Omental fat pad (tissue), 3 donors: ENCODE measurements at regions not wholly inside any gene's neighbourhood (a gene's known extent, or its start where the extent isn't known, plus 50 kb on each side); places are given as distances from the start of the nearest gene placed in this dataset.

Experiments
- ATAC-seq: fragments of 150-250 bp; one replicate; pipeline ENCODE4 v1.9.1; 2016; ENCODE audit warnings: mild to moderate bottlenecking, moderate library complexity; ENCODE audit not compliant: low FRiP score
- DNase-seq: peaks from one replicate; pipeline ENCODE4 v3.0.0-alpha.2; 2019; ENCODE audit warnings: low spot score
- TF ChIP-seq, protein P1 (sequence below), 3 donors: fragments of 450-650 bp; IDR thresholded peaks; one replicate each; pipeline ENCODE4 v1.5.1; 2016 to 2017; ENCODE audit warnings: antibody characterized with exemption in 3 of 3, mild to moderate bottlenecking in 3 of 3, moderate library complexity in 2 of 3

DNA sequence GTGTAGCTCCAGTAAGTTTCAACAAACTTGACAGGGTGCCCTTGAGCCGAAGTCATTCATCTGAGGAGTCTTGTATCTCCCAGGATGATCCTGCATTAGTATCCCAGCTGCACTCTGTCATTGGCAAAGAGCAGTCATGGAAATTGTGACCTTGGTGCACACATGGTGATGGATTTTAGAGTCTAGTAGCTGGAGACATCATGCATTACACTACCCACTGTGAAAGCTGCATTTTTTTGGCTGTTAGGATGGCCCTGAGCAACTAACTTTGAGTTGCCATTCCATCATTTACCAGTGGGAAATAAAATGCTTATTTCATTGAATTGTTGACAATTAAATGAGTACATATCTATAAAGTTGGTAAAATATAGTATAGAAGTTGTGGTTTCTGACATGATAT is 552.6 kb upstream of the CBLB start:
- ATAC-seq (no peak), DNase-seq (no peak)
- TF ChIP-seq, protein P1, sequence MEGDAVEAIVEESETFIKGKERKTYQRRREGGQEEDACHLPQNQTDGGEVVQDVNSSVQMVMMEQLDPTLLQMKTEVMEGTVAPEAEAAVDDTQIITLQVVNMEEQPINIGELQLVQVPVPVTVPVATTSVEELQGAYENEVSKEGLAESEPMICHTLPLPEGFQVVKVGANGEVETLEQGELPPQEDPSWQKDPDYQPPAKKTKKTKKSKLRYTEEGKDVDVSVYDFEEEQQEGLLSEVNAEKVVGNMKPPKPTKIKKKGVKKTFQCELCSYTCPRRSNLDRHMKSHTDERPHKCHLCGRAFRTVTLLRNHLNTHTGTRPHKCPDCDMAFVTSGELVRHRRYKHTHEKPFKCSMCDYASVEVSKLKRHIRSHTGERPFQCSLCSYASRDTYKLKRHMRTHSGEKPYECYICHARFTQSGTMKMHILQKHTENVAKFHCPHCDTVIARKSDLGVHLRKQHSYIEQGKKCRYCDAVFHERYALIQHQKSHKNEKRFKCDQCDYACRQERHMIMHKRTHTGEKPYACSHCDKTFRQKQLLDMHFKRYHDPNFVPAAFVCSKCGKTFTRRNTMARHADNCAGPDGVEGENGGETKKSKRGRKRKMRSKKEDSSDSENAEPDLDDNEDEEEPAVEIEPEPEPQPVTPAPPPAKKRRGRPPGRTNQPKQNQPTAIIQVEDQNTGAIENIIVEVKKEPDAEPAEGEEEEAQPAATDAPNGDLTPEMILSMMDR (IDR thresholded peaks at IDR 0.05) = no peak

DNA sequence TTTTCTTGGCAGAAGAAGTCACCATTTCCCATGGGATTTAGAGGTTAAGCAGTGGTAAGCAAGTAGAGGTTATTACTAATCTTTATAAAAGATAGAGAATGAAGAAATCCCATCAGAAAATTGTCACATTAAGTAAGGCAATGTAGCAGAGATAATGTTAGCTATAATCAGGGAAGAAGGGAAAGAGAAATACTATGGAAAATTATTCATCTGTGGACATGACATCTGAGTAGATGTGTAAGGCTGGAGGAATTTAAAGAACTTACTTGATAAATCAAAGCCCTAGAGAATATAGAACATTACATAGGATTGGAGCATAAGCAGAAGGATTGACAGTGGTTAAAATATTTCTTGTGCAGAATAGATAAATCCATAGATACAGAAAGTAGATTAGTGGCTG is 553.1 kb upstream of the CBLB start:
- no peak for ATAC-seq
- TF ChIP-seq, protein P1 (IDR thresholded peaks at IDR 0.05) = no peak
- DNase-seq = no peak

DNA sequence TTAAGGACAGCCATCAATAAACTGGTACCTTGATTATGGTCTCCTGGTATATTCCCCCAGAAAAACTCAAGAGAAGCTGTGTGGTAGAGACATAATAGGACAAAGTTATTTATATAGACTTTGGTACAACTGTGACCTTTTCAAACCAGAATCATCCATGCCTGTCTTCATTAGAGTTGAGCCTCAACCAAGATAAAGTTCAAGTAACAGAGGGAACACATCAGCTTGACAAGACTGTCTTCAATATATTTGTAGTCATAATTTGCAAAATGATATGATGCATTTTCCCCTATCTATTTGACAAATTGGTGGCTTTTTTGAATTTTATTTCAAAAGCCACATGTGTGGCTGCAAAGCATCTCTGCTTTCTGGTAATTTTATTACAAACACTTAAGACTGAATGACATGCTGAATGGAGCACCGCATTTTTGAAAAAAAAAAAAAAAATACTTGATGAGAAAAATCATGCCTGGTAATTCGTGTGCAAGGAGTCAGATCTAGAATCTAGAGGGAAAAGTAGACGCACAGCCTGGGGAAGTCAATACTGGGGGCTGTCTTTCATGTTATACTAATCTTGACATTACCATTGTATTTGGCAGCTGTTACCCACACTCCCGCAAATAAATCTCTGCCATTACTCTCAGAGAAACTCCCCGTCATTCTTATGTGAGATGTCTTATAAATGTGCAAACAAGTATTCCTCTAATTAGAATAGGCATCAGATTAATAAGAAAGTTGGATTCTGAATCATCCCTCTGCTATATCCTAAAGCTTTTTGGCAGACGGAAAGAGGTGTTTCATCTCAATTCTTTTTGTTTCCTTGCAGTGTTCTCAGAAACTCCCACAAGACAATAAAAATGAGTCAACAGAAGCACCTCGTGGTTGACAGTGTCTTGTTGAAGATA is 554.8 kb upstream of the CBLB start:
- DNase-seq = no peak
- TF ChIP-seq, protein P1 (IDR thresholded peaks at IDR 0.05) = no peak
- ATAC-seq = peak; percentile 72

DNA sequence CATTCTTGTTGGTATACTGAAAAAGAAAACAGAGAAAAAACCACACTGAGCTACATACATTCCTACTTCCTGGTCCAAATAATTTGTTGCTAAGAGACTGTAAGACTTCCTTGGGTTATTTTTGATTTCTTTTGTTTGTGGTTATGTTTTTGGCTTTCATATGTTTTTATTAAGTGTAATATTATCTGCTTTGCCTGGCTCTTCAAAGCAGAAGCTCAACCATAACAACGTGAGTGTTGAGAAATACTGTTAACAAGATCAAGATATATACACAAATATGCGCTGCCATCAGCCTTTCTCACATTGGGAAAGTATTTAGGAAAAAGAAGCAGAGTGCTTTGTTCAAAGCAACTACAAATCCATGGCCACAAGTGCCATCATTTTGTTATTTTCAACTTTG is 556.2 kb upstream of the CBLB start:
- TF ChIP-seq, protein P1 (IDR thresholded peaks at IDR 0.05) = no peak
- DNase-seq = no peak
- no peak for ATAC-seq

DNA sequence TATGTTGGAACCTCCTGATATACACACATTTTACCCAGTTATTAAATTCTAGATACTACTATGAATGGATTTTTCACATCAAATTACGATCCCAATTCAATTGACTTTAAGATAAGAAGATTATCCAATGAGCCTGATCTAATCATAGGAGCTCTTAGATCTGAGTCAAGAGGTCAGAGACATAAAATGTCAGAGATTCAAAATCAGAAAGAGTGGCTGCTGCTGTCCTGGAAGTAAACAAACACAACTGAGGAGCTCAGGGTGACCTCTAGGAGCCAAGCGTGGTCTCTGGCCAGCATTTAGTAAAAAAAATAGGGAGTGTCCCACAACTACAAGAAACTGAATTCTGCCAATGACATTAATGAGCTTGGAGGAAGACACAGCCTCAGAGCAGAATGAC is 557.1 kb upstream of the CBLB start:
- TF ChIP-seq, protein P1 (IDR thresholded peaks at IDR 0.05) = no peak
- ATAC-seq (no peak), DNase-seq (no peak)

DNA sequence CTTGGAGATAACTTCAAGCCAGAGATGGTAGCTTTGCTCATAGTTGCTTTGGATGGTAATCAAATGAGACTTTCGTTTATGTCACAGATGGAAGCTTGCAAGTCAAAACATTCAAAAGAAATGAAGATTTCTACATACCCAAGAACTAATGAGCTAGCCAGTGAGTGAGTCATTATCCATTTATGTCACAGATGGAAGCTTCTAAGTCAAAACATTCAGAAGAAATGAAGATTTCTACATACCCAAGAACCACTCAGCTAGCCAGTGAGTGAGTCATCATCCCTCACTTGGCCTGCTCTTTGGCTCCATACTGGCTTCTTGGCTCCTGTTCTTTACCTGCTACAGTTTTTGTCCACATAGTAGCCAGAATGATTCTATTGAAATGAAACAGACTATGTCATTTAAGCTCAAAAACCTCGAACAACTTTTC is 559.8 kb upstream of the CBLB start:
- ATAC-seq = peak; percentile 94
- TF ChIP-seq, protein P1 (IDR thresholded peaks at IDR 0.05) = no peak
- no peak for DNase-seq

DNA sequence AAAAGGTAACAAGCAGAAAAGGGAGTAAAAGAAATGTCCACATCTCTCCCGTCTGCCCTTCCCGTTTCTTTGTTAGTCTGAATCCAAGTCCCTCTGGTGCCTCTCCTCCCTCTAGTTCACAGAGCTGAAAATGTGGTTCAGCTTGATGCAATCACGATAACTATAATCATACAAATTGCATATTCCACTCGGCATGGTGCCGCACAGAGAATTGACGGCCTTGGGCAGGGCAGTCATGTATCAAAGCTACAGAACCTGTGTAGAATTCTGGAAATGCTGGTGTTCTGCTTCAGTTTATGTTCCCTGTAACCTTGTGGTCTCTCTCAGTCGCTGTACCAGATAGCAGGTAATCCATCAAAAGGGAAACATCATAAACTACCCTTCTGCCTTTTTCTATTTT is 562.9 kb upstream of the CBLB start:
- no peak for ATAC-seq
- TF ChIP-seq, protein P1 (IDR thresholded peaks at IDR 0.05) = no peak
- no peak for DNase-seq
